H9 (cell line): ENCODE measurements at regions not wholly inside any gene's neighbourhood (a gene's known extent, or its start where the extent isn't known, plus 50 kb on each side); places are given as distances from the start of the nearest gene placed in this dataset.
"Not testable (repeated sequence)": the region's sequence is repeated elsewhere in the genome, so short reads cannot be mapped to it uniquely, and the experiment has no call there.

Experiments used
- DNase-seq: peaks from one replicate; pipeline ENCODE4 v3.0.0-alpha.2; 2017
- H2AFZ ChIP-seq: one replicate; pipeline ENCODE4 v1.6.1; 2013; ENCODE audit warnings: mild to moderate bottlenecking, low read length, control low read depth, moderate library complexity
- H2AK5ac ChIP-seq: 2 replicates; pipeline ENCODE4 v1.6.1; 2013; ENCODE audit warnings: low read length, control low read depth, mixed read lengths; ENCODE audit not compliant: insufficient read length
- H2BK120ac ChIP-seq: one replicate; pipeline ENCODE4 v1.6.1; 2013; ENCODE audit warnings: low read depth, mild to moderate bottlenecking, low read length, control low read depth, inconsistent platforms; ENCODE audit not compliant: poor library complexity, severe bottlenecking
- H2BK12ac ChIP-seq: 2 replicates; pipeline ENCODE4 v1.6.1; 2013; ENCODE audit warnings: low read length, control low read depth, mixed read lengths, low read depth; ENCODE audit not compliant: insufficient read length
- H2BK15ac ChIP-seq: 2 replicates; pipeline ENCODE4 v1.6.1; 2013; ENCODE audit warnings: low read depth, low read length, control low read depth
- H2BK20ac ChIP-seq: one replicate; pipeline ENCODE4 v1.6.1; 2013; ENCODE audit warnings: low read depth, mild to moderate bottlenecking, low read length, control low read depth, inconsistent platforms; ENCODE audit not compliant: poor library complexity, severe bottlenecking
- H2BK5ac ChIP-seq: 2 replicates; pipeline ENCODE4 v1.6.1; 2013; ENCODE audit warnings: low read length, control low read depth, mixed read lengths; ENCODE audit not compliant: insufficient read length
- H3K14ac ChIP-seq: 2 replicates; pipeline ENCODE4 v1.6.1; 2013; ENCODE audit warnings: low read length, control low read depth; ENCODE audit not compliant: insufficient read depth
- H3K18ac ChIP-seq: 2 replicates; pipeline ENCODE4 v1.6.1; 2013; ENCODE audit warnings: low read depth, mild to moderate bottlenecking, mixed read lengths, low read length, control low read depth; ENCODE audit not compliant: insufficient read length
- H3K23ac ChIP-seq: 2 replicates; pipeline ENCODE4 v1.6.1; 2013; ENCODE audit warnings: low read length, control low read depth, mixed read lengths, low read depth; ENCODE audit not compliant: insufficient read length
- H3K23me2 ChIP-seq: 2 replicates; pipeline ENCODE4 v1.6.1; 2013; ENCODE audit warnings: low read depth, mild to moderate bottlenecking, mixed read lengths, low read length, control low read depth; ENCODE audit not compliant: insufficient read length, poor library complexity, severe bottlenecking
- H3K27ac ChIP-seq: 2 replicates; pipeline ENCODE4 v1.5.1; 2013; ENCODE audit warnings: low read length, control low read depth, mixed read lengths, low read depth; ENCODE audit not compliant: insufficient read length
- H3K27me3 ChIP-seq: 2 replicates; pipeline ENCODE4 v1.6.1; 2013; ENCODE audit warnings: low read length, control low read depth, inconsistent platforms; ENCODE audit not compliant: insufficient read depth
- H3K4ac ChIP-seq: 2 replicates; pipeline ENCODE4 v1.6.1; 2013; ENCODE audit warnings: low read depth, mild to moderate bottlenecking, control low read depth, inconsistent platforms, low read length, moderate library complexity
- H3K4me1 ChIP-seq: 2 replicates; pipeline ENCODE4 v1.6.1; 2013; ENCODE audit warnings: low read length, control low read depth, inconsistent platforms; ENCODE audit not compliant: insufficient read depth
- H3K4me2 ChIP-seq: 2 replicates; pipeline ENCODE4 v1.6.1; 2013; ENCODE audit warnings: low read length, control low read depth, mixed read lengths; ENCODE audit not compliant: insufficient read length, insufficient read depth
- H3K56ac ChIP-seq: 2 replicates; pipeline ENCODE4 v1.6.1; 2013; ENCODE audit warnings: low read depth, mild to moderate bottlenecking, mixed read lengths, low read length, control low read depth; ENCODE audit not compliant: insufficient read length
- H3K79me1 ChIP-seq: 2 replicates; pipeline ENCODE4 v1.6.1; 2013; ENCODE audit warnings: low read depth, mild to moderate bottlenecking, moderate library complexity, low read length, control low read depth, inconsistent platforms; ENCODE audit not compliant: insufficient read depth, poor library complexity, severe bottlenecking
- H3K79me2 ChIP-seq: 2 replicates; pipeline ENCODE4 v1.6.1; 2013; ENCODE audit warnings: low read length, control low read depth, inconsistent platforms; ENCODE audit not compliant: insufficient read depth
- H3K9ac ChIP-seq: 2 replicates; pipeline ENCODE4 v1.6.1; 2013; ENCODE audit warnings: low read length, control low read depth, mixed read lengths; ENCODE audit not compliant: insufficient read length; ENCODE audit errors: extremely low read depth
- H3K9me3 ChIP-seq: one replicate; pipeline ENCODE4 v1.6.1; 2013; ENCODE audit warnings: low read depth, low read length, inconsistent platforms; ENCODE audit not compliant: control insufficient read depth
- H3T11ph ChIP-seq: one replicate; pipeline ENCODE4 v1.6.1; 2013; ENCODE audit warnings: mild to moderate bottlenecking, low read length, control low read depth, inconsistent platforms
- H4K20me1 ChIP-seq: one replicate; pipeline ENCODE4 v1.6.1; 2013; ENCODE audit not compliant: control insufficient read depth, insufficient read length, insufficient read depth
- H4K5ac ChIP-seq: 2 replicates; pipeline ENCODE4 v1.6.1; 2013; ENCODE audit warnings: low read depth, mild to moderate bottlenecking, mixed read lengths, low read length, control low read depth; ENCODE audit not compliant: insufficient read length
- H4K8ac ChIP-seq: replicated peaks from 2 replicates; pipeline ENCODE4 v1.6.1; 2013; ENCODE audit warnings: low read length, control low read depth, mixed read lengths, low read depth; ENCODE audit not compliant: insufficient read length
- H4K91ac ChIP-seq: 2 replicates; pipeline ENCODE4 v1.6.1; 2013; ENCODE audit warnings: low read depth, mild to moderate bottlenecking, moderate library complexity, mixed read lengths, low read length, control low read depth; ENCODE audit not compliant: insufficient read length
- H3K27ac Mint-ChIP-seq, 3 experiments: 2 replicates in 2 of 3; 3 replicates in 1 of 3; pipeline ENCODE4 v1.8.0; 2020 to 2021; ENCODE audit warnings: mixed read lengths in 3 of 3, mild to moderate bottlenecking in 1 of 3, moderate library complexity in 1 of 3
- H3K27me3 Mint-ChIP-seq: 2 replicates; pipeline ENCODE4 v1.8.0; 2021; ENCODE audit warnings: low read depth, mild to moderate bottlenecking, moderate library complexity, mixed read lengths
- H3K36me3 Mint-ChIP-seq, 3 experiments: 2 replicates in 2 of 3; 3 replicates in 1 of 3; pipeline ENCODE4 v1.8.0; 2020 to 2021; ENCODE audit warnings: low read depth in 3 of 3, mixed read lengths in 3 of 3; ENCODE audit not compliant: insufficient read depth in 1 of 3
- H3K4me1 Mint-ChIP-seq, 2 experiments: 2 replicates each; pipeline ENCODE4 v1.8.0; 2020; ENCODE audit warnings: mixed read lengths in 2 of 2
- H3K4me3 Mint-ChIP-seq, 2 experiments: 2 replicates in 1 of 2; 3 replicates in 1 of 2; pipeline ENCODE4 v1.8.0; 2020 to 2021; ENCODE audit warnings: mild to moderate bottlenecking in 2 of 2, mixed read lengths in 2 of 2, moderate library complexity in 1 of 2
- H3K9me3 Mint-ChIP-seq, 2 experiments: 2 replicates in 1 of 2; 3 replicates in 1 of 2; pipeline ENCODE4 v1.8.0; 2020; ENCODE audit warnings: mild to moderate bottlenecking in 2 of 2, mixed read lengths in 2 of 2, moderate library complexity in 1 of 2
- WGBS: extraction: QIAGEN DNeasy Blood & Tissue Kit; methylation state at CpG from one replicate; pipeline ENCODE4 v1.1.7; 2013; ENCODE audit warnings: missing lambda C conversion rate, low lambda C conversion rate, mixed read lengths; ENCODE audit not compliant: insufficient read length; ENCODE audit errors: extremely low coverage; 5-methylcytosine and 5-hydroxymethylcytosine counted together

DNA sequence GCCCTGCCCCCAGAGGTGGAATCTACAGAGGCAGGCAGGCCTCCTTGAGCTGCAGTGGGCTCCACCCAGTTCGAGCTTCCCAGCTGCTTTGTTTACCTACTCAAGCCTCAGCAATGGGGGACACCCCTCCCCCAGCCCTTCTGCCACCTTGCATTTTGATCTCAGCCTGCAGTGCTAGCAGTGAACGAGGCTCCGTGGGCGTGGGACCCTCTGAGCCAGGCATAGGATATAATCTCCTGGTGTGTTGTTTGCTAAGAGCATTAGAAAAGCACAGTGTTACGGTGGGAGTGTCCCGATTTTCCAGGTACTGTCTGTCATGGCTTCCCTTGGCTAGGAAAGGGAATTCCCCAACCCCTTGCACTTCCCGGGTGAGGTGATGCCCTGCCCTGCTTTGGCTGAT, 76.7 kb upstream of the BMP4 start:
- H3K27ac ChIP-seq, H3K4me2 ChIP-seq, H3K79me2 ChIP-seq, H2AFZ ChIP-seq, H3K4ac ChIP-seq, H3K23ac ChIP-seq, H2BK5ac ChIP-seq, H3K14ac ChIP-seq, H2AK5ac ChIP-seq, H3T11ph ChIP-seq, H3K4me1 ChIP-seq, H4K8ac ChIP-seq, H4K20me1 ChIP-seq, H2BK15ac ChIP-seq, H3K56ac ChIP-seq, H3K4me1 Mint-ChIP-seq, H3K18ac ChIP-seq, H2BK120ac ChIP-seq, H3K9ac ChIP-seq, H3K9me3 ChIP-seq, H2BK12ac ChIP-seq, H3K4me3 Mint-ChIP-seq, H2BK20ac ChIP-seq, H3K79me1 ChIP-seq, H3K23me2 ChIP-seq, H3K27ac Mint-ChIP-seq, H3K27me3 Mint-ChIP-seq, H3K27me3 ChIP-seq, DNase-seq, H4K91ac ChIP-seq, H4K5ac ChIP-seq: not testable (repeated sequence)
- no CpG with 5 or more reads among the region's 7 CpGs for WGBS
- peaks cover 39 to 43% of the 10 kb centered on the region in 2 experiments for H3K9me3 Mint-ChIP-seq
- peaks cover 6 to 39% (median 8%) of the 10 kb centered on the region in 3 experiments; a peak in 6 of 7 replicates for H3K36me3 Mint-ChIP-seq
